ENCODE measurements at regions not wholly inside any gene's neighbourhood (a gene's known extent, or its start where the extent isn't known, plus 50 kb on each side); places are given as distances from the start of the nearest gene placed in this dataset.
"Not testable (repeated sequence)": the region's sequence is repeated elsewhere in the genome, so short reads cannot be mapped to it uniquely, and the experiment has no call there.

GRCh38 chr13:109329175-109329574 is 457.2 kb downstream of the IRS2 start:
- DNase-seq (ENCODE audit: low read depth): no peak

GRCh38 chr13:109326601-109327000 is 459.8 kb downstream of the IRS2 start:
- DNase-seq (ENCODE audit: low read depth): no peak

- DNase-seq (ENCODE audit: low read depth): no peak
These were observed 463.0 kb downstream of the IRS2 start for GRCh38 chr13:109323338-109323737.

- DNase-seq (ENCODE audit: low read depth): no peak
These were observed 467.3 kb downstream of the IRS2 start for GRCh38 chr13:109318945-109319590.

- no peak for DNase-seq (ENCODE audit: low read depth)
These were observed 470.9 kb downstream of the IRS2 start for GRCh38 chr13:109315481-109315880.

GRCh38 chr13:109314101-109314500 is 472.3 kb downstream of the IRS2 start:
- no peak for DNase-seq (ENCODE audit: low read depth)

- DNase-seq (ENCODE audit: low read depth): no peak
These were observed 474.0 kb downstream of the IRS2 start for GRCh38 chr13:109312399-109312798.

GRCh38 chr13:109311431-109311976 is 474.9 kb downstream of the IRS2 start:
- not testable (repeated sequence) for DNase-seq (ENCODE audit: low read depth)

- DNase-seq (ENCODE audit: low read depth): no peak
These were observed 476.6 kb downstream of the IRS2 start for GRCh38 chr13:109309625-109310363.

- no peak for DNase-seq (ENCODE audit: low read depth)
These were observed 479.4 kb downstream of the IRS2 start for GRCh38 chr13:109307027-109307426.

GRCh38 chr13:109301726-109302125 is 484.7 kb downstream of the IRS2 start:
- DNase-seq (ENCODE audit: low read depth): no peak

- DNase-seq (ENCODE audit: low read depth): no peak
These were observed 485.1 kb downstream of the IRS2 start for GRCh38 chr13:109301276-109301675.

GRCh38 chr13:109297628-109298027 is 488.8 kb downstream of the IRS2 start:
- DNase-seq (ENCODE audit: low read depth): no peak

- no peak for DNase-seq (ENCODE audit: low read depth)
These were observed 493.2 kb downstream of the IRS2 start for GRCh38 chr13:109293166-109293565.

GRCh38 chr13:109288151-109288709 is 498.2 kb downstream of the IRS2 start:
- DNase-seq (ENCODE audit: low read depth): no peak

- DNase-seq (ENCODE audit: low read depth): no peak
These were observed 498.8 kb downstream of the IRS2 start for GRCh38 chr13:109287553-109287952.

GRCh38 chr13:109285586-109285985 is 500.8 kb downstream of the IRS2 start:
- DNase-seq (ENCODE audit: low read depth): no peak

GRCh38 chr13:109281903-109282635 is 504.3 kb downstream of the IRS2 start:
- DNase-seq (ENCODE audit: low read depth): no peak

- DNase-seq (ENCODE audit: low read depth): no peak
These were observed 505.1 kb downstream of the IRS2 start for GRCh38 chr13:109281017-109281902.

- no peak for DNase-seq (ENCODE audit: low read depth)
These were observed 510.1 kb downstream of the IRS2 start for GRCh38 chr13:109276261-109276660.

GRCh38 chr13:109275852-109276251 is 510.5 kb downstream of the IRS2 start:
- no peak for DNase-seq (ENCODE audit: low read depth)
